AG04450 (cell line): ENCODE measurements at regions not wholly inside any gene's neighbourhood (a gene's known extent, or its start where the extent isn't known, plus 50 kb on each side); places are given as distances from the start of the nearest gene placed in this dataset.

Experiments used
- CTCF ChIA-PET: fragments of 300-600, 350-600 bp; formaldehyde crosslinking; extraction: SDS; loops from one replicate; lab custom pipeline; 2022; ENCODE audit warnings: antibody characterized with exemption, inconsistent platforms; lab: Charles Lee
- POLR2A ChIA-PET: fragments of 350-600 bp; formaldehyde crosslinking; extraction: SDS; loops from one replicate; lab custom pipeline; 2021; ENCODE audit warnings: antibody characterized with exemption, inconsistent platforms; lab: Yijun Ruan, JAX
- DNase-seq: peaks from one replicate; pipeline ENCODE4 v3.0.0-alpha.2; 2011; ENCODE audit warnings: low read depth, low spot score
- H3K27ac ChIP-seq: one replicate; pipeline ENCODE4 v1.5.1; 2012; ENCODE audit warnings: low read depth, low read length, control low read depth
- H3K27me3 ChIP-seq: one replicate; pipeline ENCODE4 v1.6.0; 2012; ENCODE audit warnings: low read length; ENCODE audit not compliant: control insufficient read depth, insufficient read depth
- H3K4me3 ChIP-seq: 2 replicates; pipeline ENCODE4 v1.5.1; 2011; ENCODE audit warnings: mild to moderate bottlenecking, low read depth, low read length, control low read depth
- H3K9me3 ChIP-seq: 2 replicates; pipeline ENCODE4 v1.5.1; 2012; ENCODE audit warnings: low read length; ENCODE audit not compliant: control insufficient read depth, insufficient read depth
- TF ChIP-seq, protein P1 (sequence below): IDR thresholded peaks from 2 replicates; pipeline ENCODE4 v1.5.1; 2011; ENCODE audit warnings: low read depth, low read length, control low read depth, inconsistent platforms

DNA sequence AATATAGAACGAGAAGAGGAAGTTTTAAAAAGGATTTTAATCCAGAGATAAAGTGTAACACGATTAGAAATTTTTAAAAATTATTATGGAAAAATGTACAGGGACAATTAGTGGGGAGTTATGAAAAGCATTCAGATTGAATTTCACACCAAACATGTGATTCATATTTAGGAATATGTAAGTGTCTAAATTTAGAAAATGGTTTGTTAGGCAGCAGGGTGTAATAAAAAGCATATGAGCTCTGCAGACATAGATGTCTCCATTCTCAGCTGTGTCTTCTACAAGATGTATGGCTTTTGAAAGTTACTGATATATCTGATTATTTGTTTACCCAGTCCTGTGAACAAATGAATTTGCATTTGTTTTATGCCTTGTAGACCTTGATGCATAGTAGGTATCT lies 638.9 kb upstream of the AGA start:
- TF ChIP-seq, protein P1, sequence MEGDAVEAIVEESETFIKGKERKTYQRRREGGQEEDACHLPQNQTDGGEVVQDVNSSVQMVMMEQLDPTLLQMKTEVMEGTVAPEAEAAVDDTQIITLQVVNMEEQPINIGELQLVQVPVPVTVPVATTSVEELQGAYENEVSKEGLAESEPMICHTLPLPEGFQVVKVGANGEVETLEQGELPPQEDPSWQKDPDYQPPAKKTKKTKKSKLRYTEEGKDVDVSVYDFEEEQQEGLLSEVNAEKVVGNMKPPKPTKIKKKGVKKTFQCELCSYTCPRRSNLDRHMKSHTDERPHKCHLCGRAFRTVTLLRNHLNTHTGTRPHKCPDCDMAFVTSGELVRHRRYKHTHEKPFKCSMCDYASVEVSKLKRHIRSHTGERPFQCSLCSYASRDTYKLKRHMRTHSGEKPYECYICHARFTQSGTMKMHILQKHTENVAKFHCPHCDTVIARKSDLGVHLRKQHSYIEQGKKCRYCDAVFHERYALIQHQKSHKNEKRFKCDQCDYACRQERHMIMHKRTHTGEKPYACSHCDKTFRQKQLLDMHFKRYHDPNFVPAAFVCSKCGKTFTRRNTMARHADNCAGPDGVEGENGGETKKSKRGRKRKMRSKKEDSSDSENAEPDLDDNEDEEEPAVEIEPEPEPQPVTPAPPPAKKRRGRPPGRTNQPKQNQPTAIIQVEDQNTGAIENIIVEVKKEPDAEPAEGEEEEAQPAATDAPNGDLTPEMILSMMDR = no peak
- POLR2A ChIA-PET = no interaction called here
- no peak for DNase-seq
- Histone ChIP-seq H3K27me3 (no peaks in the 10 kb centered on the region), H3K9me3 (no peaks in the 10 kb centered on the region), H3K27ac (no peak overlapping the region), H3K4me3 (no peak overlapping the region)
- CTCF ChIA-PET = no interaction called here

DNA sequence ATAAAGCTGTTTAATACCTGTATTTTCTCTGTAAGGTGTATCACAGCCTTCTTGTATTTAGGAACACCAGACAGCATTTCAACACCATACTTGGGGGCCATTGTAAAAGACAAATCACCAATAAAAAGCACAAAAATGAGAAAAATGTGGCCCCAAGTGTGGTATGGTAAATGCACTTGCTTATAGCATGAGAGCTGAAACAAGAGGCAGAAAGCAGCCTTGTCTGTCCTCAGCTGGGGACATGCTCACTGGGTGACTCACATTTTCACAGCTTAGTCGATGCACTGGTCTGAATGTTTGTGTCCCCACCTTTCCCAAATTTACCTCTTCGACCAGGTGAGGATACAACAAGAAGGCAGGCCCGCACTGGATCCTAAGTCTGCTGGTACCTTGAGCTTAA lies 639.7 kb upstream of the AGA start:
- POLR2A ChIA-PET = no interaction called here
- Histone ChIP-seq H3K4me3 (no peak overlapping the region), H3K27ac (no peak overlapping the region), H3K9me3 (no peaks in the 10 kb centered on the region), H3K27me3 (no peaks in the 10 kb centered on the region)
- DNase-seq = no peak
- CTCF ChIA-PET = no interaction called here
- TF ChIP-seq, protein P1 = no peak

DNA sequence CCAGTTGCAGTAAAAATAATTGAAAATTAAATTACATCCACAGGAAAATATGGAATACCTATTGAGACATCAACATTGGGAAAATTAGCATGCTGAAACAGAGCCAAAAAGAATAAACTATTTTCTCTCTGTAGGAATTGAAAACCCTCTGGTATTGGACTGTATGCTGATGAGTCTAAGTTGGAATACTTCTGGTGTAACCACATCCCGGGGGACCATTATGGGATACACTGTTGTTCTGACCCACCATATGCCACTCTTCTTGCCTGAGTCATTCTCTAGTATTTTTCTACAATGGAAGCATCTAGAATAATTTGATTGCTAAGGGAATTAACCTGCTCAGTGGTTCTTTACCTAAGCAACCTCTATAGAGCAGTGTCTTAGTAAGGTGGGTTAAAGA lies 640.7 kb upstream of the AGA start:
- H3K9me3 ChIP-seq = no peaks in the 10 kb centered on the region
- ChIA-PET CTCF (no interaction called here), POLR2A (no interaction called here)
- no peak overlapping the region for H3K27ac ChIP-seq
- TF ChIP-seq, protein P1 = no peak
- no peak overlapping the region for H3K4me3 ChIP-seq
- no peak for DNase-seq
- no peaks in the 10 kb centered on the region for H3K27me3 ChIP-seq

DNA sequence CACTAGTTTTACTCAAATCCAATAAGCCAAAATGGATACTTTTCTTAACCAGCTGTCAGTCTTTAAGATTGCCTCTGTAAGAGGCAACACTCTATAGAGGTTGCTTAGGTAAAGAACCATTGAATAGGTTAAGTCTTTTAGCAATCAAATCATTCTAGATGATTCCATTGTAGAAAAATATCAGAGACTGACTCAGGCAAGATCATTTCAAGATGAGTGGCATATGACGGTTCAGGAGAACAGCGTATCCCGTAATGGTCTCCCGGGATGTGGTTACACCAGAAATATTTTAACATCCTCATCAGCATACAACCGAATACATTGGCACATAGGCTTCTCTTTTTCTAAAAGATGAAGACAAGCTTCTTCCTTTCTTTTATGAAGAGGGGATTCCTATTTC lies 641.7 kb upstream of the AGA start:
- TF ChIP-seq, protein P1 = no peak

DNA sequence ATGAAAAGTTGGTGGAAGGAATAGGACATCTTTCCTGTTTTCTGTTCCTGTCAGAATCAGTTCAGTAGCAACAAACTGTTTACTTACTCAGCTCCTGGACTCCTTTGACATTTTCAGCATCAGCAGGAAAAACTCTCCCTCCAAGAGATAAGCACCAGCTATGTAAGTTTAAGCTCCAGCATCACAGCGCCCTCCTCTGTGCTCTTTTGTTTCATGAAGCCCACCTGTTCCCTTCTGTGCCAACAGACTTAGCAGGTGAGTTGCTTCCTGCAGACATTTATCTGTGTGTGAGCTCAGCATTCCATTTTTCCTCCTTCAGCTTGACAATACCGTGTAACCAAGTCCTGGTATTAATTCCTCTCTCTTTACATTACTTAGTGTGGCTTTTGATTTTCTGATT lies 644.1 kb upstream of the AGA start:
- no peak for DNase-seq
- no peak overlapping the region for H3K27ac ChIP-seq
- ChIA-PET POLR2A (no interaction called here), CTCF (no interaction called here)
- TF ChIP-seq, protein P1 = no peak
- H3K27me3 ChIP-seq = no peaks in the 10 kb centered on the region
- no peaks in the 10 kb centered on the region; the same call in 1 of the 2 replicates for H3K9me3 ChIP-seq
- H3K4me3 ChIP-seq = no peak overlapping the region

More for the DNA sequence above, 641.7 kb upstream of the AGA start:
- Histone ChIP-seq H3K9me3 (no peaks in the 10 kb centered on the region), H3K27ac (no peak overlapping the region), H3K27me3 (no peaks in the 10 kb centered on the region), H3K4me3 (no peak overlapping the region)
- DNase-seq = no peak
- POLR2A ChIA-PET = no interaction called here
- CTCF ChIA-PET = no interaction called here
